OCI-LY3 (cell line): ENCODE measurements at regions not wholly inside any gene's neighbourhood (a gene's known extent, or its start where the extent isn't known, plus 50 kb on each side); places are given as distances from the start of the nearest gene placed in this dataset.
"Not testable (repeated sequence)": the region's sequence is repeated elsewhere in the genome, so short reads cannot be mapped to it uniquely, and the experiment has no call there.

Experiments
- CTCF ChIP-seq: fragments of 200-600, 300-600 bp; sonication (generic); IDR thresholded peaks from 2 replicates; pipeline ENCODE4 v1.5.1; 2014; ENCODE audit warnings: antibody characterized with exemption, low read length, low read depth
- EZH2phosphoT487 ChIP-seq: fragments of 200-600 bp; shearing (Covaris generic); IDR thresholded peaks from 2 replicates; pipeline ENCODE4 v1.6.1; 2018; ENCODE audit warnings: antibody characterized with exemption, mixed run types, low read depth

- not testable (repeated sequence) for TF ChIP-seq CTCF, EZH2phosphoT487
These were observed 88.6 kb upstream of the EGFL6 start for GRCh38 chrX:13480780-13481179.
